HepG2 (cell line): ENCODE measurements at regions not wholly inside any gene's neighbourhood (a gene's known extent, or its start where the extent isn't known, plus 50 kb on each side); places are given as distances from the start of the nearest gene placed in this dataset.

Source experiments
- AKNA ChIP-seq: sonication (generic); formaldehyde crosslinking; IDR thresholded peaks from 2 replicates; pipeline ENCODE4 v1.4.0; 2020; ENCODE audit warnings: missing genetic modification reagents, borderline replicate concordance
- GATAD2A ChIP-seq: IDR thresholded peaks from 2 replicates; pipeline ENCODE4 v1.6.1; 2016
- HBP1 ChIP-seq: IDR thresholded peaks from 2 replicates; pipeline ENCODE4 v1.6.1; 2016; ENCODE audit warnings: low read depth, control low read depth
- HNRNPK ChIP-seq: fragments of 200-400 bp; formaldehyde crosslinking; IDR thresholded peaks from 2 replicates; pipeline ENCODE4 v1.6.1; 2018; ENCODE audit warnings: low read length, low read depth, moderate library complexity, mild to moderate bottlenecking; ENCODE audit not compliant: poor library complexity, severe bottlenecking
- MYPOP ChIP-seq: sonication (generic); formaldehyde crosslinking; IDR thresholded peaks from 2 replicates; pipeline ENCODE4 v1.8.1; 2023; ENCODE audit warnings: mild to moderate bottlenecking, moderate library complexity, missing genetic modification reagents
- NFE2L1 ChIP-seq: sonication (generic); formaldehyde crosslinking; IDR thresholded peaks from 2 replicates; pipeline ENCODE4 v1.4.0; 2020; ENCODE audit warnings: missing genetic modification reagents, mild to moderate bottlenecking, borderline replicate concordance
- NR2F2 ChIP-seq: IDR thresholded peaks from 2 replicates; pipeline ENCODE4 v1.6.1; 2012; ENCODE audit warnings: low read depth, inconsistent platforms, borderline replicate concordance
- PHF5A ChIP-seq: IDR thresholded peaks from one replicate; pipeline ENCODE4 v1.6.1; 2018; ENCODE audit warnings: low read depth, missing genetic modification reagents; ENCODE audit not compliant: unreplicated experiment
- PRMT3 ChIP-seq: sonication (generic); formaldehyde crosslinking; IDR thresholded peaks from 2 replicates; pipeline ENCODE4 v1.8.1; 2022; ENCODE audit warnings: low read depth, mild to moderate bottlenecking, moderate library complexity, missing genetic modification reagents, borderline replicate concordance
- SP5 ChIP-seq: IDR thresholded peaks from 2 replicates; pipeline ENCODE4 v1.6.1; 2016; ENCODE audit warnings: low read depth, borderline replicate concordance
- TEAD3 ChIP-seq: optimal IDR thresholded peaks from 2 replicates; pipeline ENCODE3; 2016; ENCODE audit warnings: borderline replicate concordance
- TSC22D2 ChIP-seq: sonication (generic); formaldehyde crosslinking; IDR thresholded peaks from 2 replicates; pipeline ENCODE4 v1.5.1; 2020; ENCODE audit warnings: missing genetic modification reagents, mild to moderate bottlenecking, borderline replicate concordance
- ZMAT3 ChIP-seq: sonication (generic); formaldehyde crosslinking; conservative IDR thresholded peaks from 2 replicates; pipeline ENCODE4 v1.7.0; 2021; ENCODE audit warnings: missing genetic modification reagents
- ZNF136 ChIP-seq: sonication (generic); formaldehyde crosslinking; IDR thresholded peaks from 2 replicates; pipeline ENCODE4 v1.8.1; 2022; ENCODE audit warnings: low read depth, mild to moderate bottlenecking, moderate library complexity, missing genetic modification reagents
- ZNF230 ChIP-seq: sonication (generic); formaldehyde crosslinking; IDR thresholded peaks from 2 replicates; pipeline ENCODE4 v1.4.0; 2020; ENCODE audit warnings: mild to moderate bottlenecking, missing genetic modification reagents
- ZNF451 ChIP-seq: sonication (generic); formaldehyde crosslinking; IDR thresholded peaks from 2 replicates; pipeline ENCODE4 v1.5.0; 2020; ENCODE audit warnings: mild to moderate bottlenecking, missing genetic modification reagents
- ZNF460 ChIP-seq: sonication (generic); formaldehyde crosslinking; IDR thresholded peaks from 2 replicates; pipeline ENCODE4 v1.5.1; 2020; ENCODE audit warnings: missing genetic modification reagents, mild to moderate bottlenecking, borderline replicate concordance
- ZNF513 ChIP-seq: sonication (generic); formaldehyde crosslinking; conservative IDR thresholded peaks from 2 replicates; pipeline ENCODE4 v1.5.0; 2020; ENCODE audit warnings: missing genetic modification reagents
- ZNF75D ChIP-seq: sonication (generic); formaldehyde crosslinking; IDR thresholded peaks from 2 replicates; pipeline ENCODE4 v1.8.1; 2023; ENCODE audit warnings: missing genetic modification reagents, mild to moderate bottlenecking, borderline replicate concordance
- ZNF768 ChIP-seq: sonication (generic); formaldehyde crosslinking; IDR thresholded peaks from 2 replicates; pipeline ENCODE4 v1.4.0; 2020; ENCODE audit warnings: missing genetic modification reagents
- ZNF772 ChIP-seq: sonication (generic); formaldehyde crosslinking; IDR thresholded peaks from 2 replicates; pipeline ENCODE4 v1.5.0; 2020; ENCODE audit warnings: mild to moderate bottlenecking, missing genetic modification reagents

GRCh38 chr20:50343490-50344179, 153.0 kb downstream of the CEBPB start (continued):
- TF ChIP-seq HBP1 (0 out of 2 replicates have a peak, but pooled peaks have one; percentile 82), ZNF451 (CRISPR knock-in tag) (no peak), ZNF768 (CRISPR knock-in tag) (peak; percentile 32; the same call in 1 of the 2 replicates), ZNF513 (no peak), ZNF772 (CRISPR knock-in tag) (no peak), ZNF460 (CRISPR knock-in tag) (no peak), SP5 (CRISPR knock-in tag) (peak; percentile 10; the same call in 1 of the 2 replicates), ZNF136 (no peak), AKNA (no peak), NR2F2 (no peak), PHF5A (CRISPR knock-in tag) (no peak), NFE2L1 (peak; percentile 28; the same call in 1 of the 2 replicates), HNRNPK (no peak), PRMT3 (no peak), GATAD2A (CRISPR knock-in tag) (peak; percentile 28; the same call in 1 of the 2 replicates), ZMAT3 (CRISPR knock-in tag) (no peak), MYPOP (CRISPR knock-in tag) (no peak), ZNF75D (CRISPR knock-in tag) (no peak), TEAD3 (peak; percentile 48), ZNF230 (CRISPR knock-in tag) (peak; percentile 79; the same call in 1 of the 2 replicates), TSC22D2 (CRISPR knock-in tag) (no peak)
